ENCODE measurements at regions not wholly inside any gene's neighbourhood (a gene's known extent, or its start where the extent isn't known, plus 50 kb on each side); places are given as distances from the start of the nearest gene placed in this dataset.

- no peak for TF ChIP-seq EZH2 (IDR thresholded peaks at IDR 0.05; ENCODE audit: borderline replicate concordance, insufficient read depth, low read depth, low read length, poor library complexity, severe bottlenecking)
- no peak for TF ChIP-seq CTCF (IDR thresholded peaks at IDR 0.05)
These were observed 292.8 kb downstream of the YTHDC2 start for GRCh38 chr5:113806250-113806649.

GRCh38 chr5:113806904-113807303 is 293.4 kb downstream of the YTHDC2 start:
- ATAC-seq (ENCODE audit: low read depth) (no peak), DNase-seq (no peak)
- 80% methylated on average over 1 of the region's 3 CpGs for WGBS (ENCODE audit: insufficient coverage)
- no peak overlapping the region for H2AFZ ChIP-seq (ENCODE audit: insufficient read depth, low read depth, low read length, poor library complexity, severe bottlenecking)
- peaks cover 3% of the 10 kb centered on the region for H3K27me3 Mint-ChIP-seq
- no peaks in the 10 kb centered on the region for H3K27me3 ChIP-seq (replicated peaks in 1 of 4; ENCODE audit: control extremely low read depth in 1 of 4, control insufficient read depth in 3 of 4, insufficient read depth in 4 of 4, low read length in 3 of 4)
- TF ChIP-seq CTCF (IDR thresholded peaks at IDR 0.05), result no peak
- ChIA-PET POLR2A (no interaction called here), CTCF (no interaction called here)
- H3K36me3 ChIP-seq (replicated peaks in 1 of 2; ENCODE audit: control extremely low read depth in 1 of 2, control insufficient read depth in 1 of 2, extremely low read depth in 1 of 2, insufficient read depth in 2 of 2, low read length in 1 of 2), result no peaks in the 10 kb centered on the region
- no peaks in the 10 kb centered on the region for H4K20me1 ChIP-seq (ENCODE audit: control insufficient read depth, insufficient read depth, low read length, poor library complexity, severe bottlenecking)
- H3K4me1 ChIP-seq (ENCODE audit: control insufficient read depth in 2 of 2, insufficient read depth in 2 of 2, low read length in 2 of 2), result no peaks in the 10 kb centered on the region
- no peak overlapping the region for H3K27ac Mint-ChIP-seq
- H3K27ac ChIP-seq (ENCODE audit: low read length in 2 of 2), result no peak overlapping the region
- H3K4me3 Mint-ChIP-seq, result no peak overlapping the region
- no peak overlapping the region for H3K4me3 ChIP-seq (ENCODE audit: control extremely low read depth in 1 of 5, extremely low read depth in 1 of 5, insufficient read depth in 1 of 5, low read depth in 2 of 5, low read length in 4 of 5)
- H3K4me1 Mint-ChIP-seq, result no peaks in the 10 kb centered on the region
- intact Hi-C loops (cut with micrococcal nuclease), result no loop called here
- H3K9ac ChIP-seq (ENCODE audit: low read length), result no peak overlapping the region
- no peaks in the 10 kb centered on the region for H3K9me3 Mint-ChIP-seq (ENCODE audit: insufficient read depth)
- H3K9me3 ChIP-seq (ENCODE audit: control extremely low read depth in 1 of 3, control insufficient read depth in 2 of 3, insufficient read depth in 1 of 3, low read length in 2 of 3), result no peaks in the 10 kb centered on the region
- H3K4me2 ChIP-seq (replicated peaks; ENCODE audit: low read depth, low read length, poor library complexity, severe bottlenecking), result no peak overlapping the region
- H3K79me2 ChIP-seq (ENCODE audit: control insufficient read depth, insufficient read depth, low read length), result no peaks in the 10 kb centered on the region

More at GRCh38 chr5:113806250-113806649, 292.8 kb downstream of the YTHDC2 start:
- ChIA-PET CTCF (no interaction called here), POLR2A (no interaction called here)
- Histone ChIP-seq H3K4me1 (ENCODE audit: control insufficient read depth in 2 of 2, insufficient read depth in 2 of 2, low read length in 2 of 2) (no peaks in the 10 kb centered on the region), H3K9ac (ENCODE audit: low read length) (no peak overlapping the region), H3K36me3 (replicated peaks in 1 of 2; ENCODE audit: control extremely low read depth in 1 of 2, control insufficient read depth in 1 of 2, extremely low read depth in 1 of 2, insufficient read depth in 2 of 2, low read length in 1 of 2) (no peaks in the 10 kb centered on the region), H3K27me3 (replicated peaks in 1 of 4; ENCODE audit: control extremely low read depth in 1 of 4, control insufficient read depth in 3 of 4, insufficient read depth in 4 of 4, low read length in 3 of 4) (no peaks in the 10 kb centered on the region), H3K4me3 (ENCODE audit: control extremely low read depth in 1 of 5, extremely low read depth in 1 of 5, insufficient read depth in 1 of 5, low read depth in 2 of 5, low read length in 4 of 5) (no peak overlapping the region), H4K20me1 (ENCODE audit: control insufficient read depth, insufficient read depth, low read length, poor library complexity, severe bottlenecking) (no peaks in the 10 kb centered on the region), H3K79me2 (ENCODE audit: control insufficient read depth, insufficient read depth, low read length) (no peaks in the 10 kb centered on the region), H3K4me2 (replicated peaks; ENCODE audit: low read depth, low read length, poor library complexity, severe bottlenecking) (no peak overlapping the region), H3K27ac (ENCODE audit: low read length in 2 of 2) (no peak overlapping the region), H3K9me3 (ENCODE audit: control extremely low read depth in 1 of 3, control insufficient read depth in 2 of 3, insufficient read depth in 1 of 3, low read length in 2 of 3) (no peaks in the 10 kb centered on the region), H2AFZ (ENCODE audit: insufficient read depth, low read depth, low read length, poor library complexity, severe bottlenecking) (no peak overlapping the region)
- Mint-ChIP-seq H3K4me3 (no peak overlapping the region), H3K27ac (no peak overlapping the region), H3K9me3 (ENCODE audit: insufficient read depth) (no peaks in the 10 kb centered on the region), H3K4me1 (no peaks in the 10 kb centered on the region), H3K27me3 (peaks cover 3% of the 10 kb centered on the region)
- 8% methylated on average over 2 of the region's 3 CpGs for WGBS (ENCODE audit: insufficient coverage)
- ATAC-seq (ENCODE audit: low read depth), result no peak
- DNase-seq, result no peak
- intact Hi-C loops (cut with micrococcal nuclease), result no loop called here

Data from B cell (primary cell).